GM19455 (cell line): ENCODE measurements at regions not wholly inside any gene's neighbourhood (a gene's known extent, or its start where the extent isn't known, plus 50 kb on each side); places are given as distances from the start of the nearest gene placed in this dataset.
"Not testable (repeated sequence)": the region's sequence is repeated elsewhere in the genome, so short reads cannot be mapped to it uniquely, and the experiment has no call there.

ENCODE experiments used
- ATAC-seq: cut with Tn5 transposase; IDR thresholded peaks from one replicate; pipeline ENCODE4 v1.9.1; 2021; ENCODE audit not compliant: unreplicated experiment

GRCh38 chr5:89374818-89375521 is 492.0 kb upstream of the MEF2C start:
- no peak for ATAC-seq

- ATAC-seq = no peak
Observed at GRCh38 chr5:89374144-89374784, 491.3 kb upstream of the MEF2C start.

DNA sequence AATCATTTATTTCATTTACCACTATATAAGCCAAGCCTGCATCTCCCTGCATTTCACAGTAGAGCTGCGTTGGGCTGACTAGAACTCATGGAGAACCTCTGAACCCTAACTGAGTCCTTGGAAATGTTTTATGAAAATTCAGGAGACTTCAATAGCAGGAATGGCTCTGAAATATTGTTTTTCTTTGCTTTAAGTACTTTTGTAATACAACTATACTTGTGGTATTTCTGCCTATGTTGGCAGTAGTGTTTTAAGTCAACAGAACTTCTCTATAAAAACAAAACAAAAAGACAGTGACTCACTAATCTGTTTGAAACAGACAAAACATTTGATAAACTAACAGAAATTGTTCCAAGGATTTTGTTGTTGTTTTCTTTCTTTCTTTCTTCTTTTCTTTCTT is 489.2 kb upstream of the MEF2C start:
- no peak for ATAC-seq

DNA sequence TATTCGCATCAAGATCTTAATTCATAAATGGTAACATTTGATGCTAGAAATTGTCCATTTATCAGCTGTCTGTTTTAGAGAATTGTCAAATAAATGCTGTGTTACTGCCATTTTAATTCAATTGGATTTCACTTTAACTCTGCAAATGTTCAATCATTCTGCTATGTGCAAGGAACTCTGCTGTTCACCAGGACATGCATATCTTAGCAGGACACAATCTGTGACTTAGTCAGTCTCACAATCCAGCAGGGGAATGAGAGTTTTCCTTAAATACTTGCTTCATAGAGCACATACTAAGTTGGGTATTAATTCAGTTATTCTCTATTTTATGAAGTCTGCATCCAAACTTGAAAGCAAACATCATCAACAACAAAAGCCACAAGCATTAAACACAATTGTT is 488.7 kb upstream of the MEF2C start:
- no peak for ATAC-seq

- ATAC-seq = no peak
Observed at GRCh38 chr5:89359046-89359445, 476.1 kb upstream of the MEF2C start.

DNA sequence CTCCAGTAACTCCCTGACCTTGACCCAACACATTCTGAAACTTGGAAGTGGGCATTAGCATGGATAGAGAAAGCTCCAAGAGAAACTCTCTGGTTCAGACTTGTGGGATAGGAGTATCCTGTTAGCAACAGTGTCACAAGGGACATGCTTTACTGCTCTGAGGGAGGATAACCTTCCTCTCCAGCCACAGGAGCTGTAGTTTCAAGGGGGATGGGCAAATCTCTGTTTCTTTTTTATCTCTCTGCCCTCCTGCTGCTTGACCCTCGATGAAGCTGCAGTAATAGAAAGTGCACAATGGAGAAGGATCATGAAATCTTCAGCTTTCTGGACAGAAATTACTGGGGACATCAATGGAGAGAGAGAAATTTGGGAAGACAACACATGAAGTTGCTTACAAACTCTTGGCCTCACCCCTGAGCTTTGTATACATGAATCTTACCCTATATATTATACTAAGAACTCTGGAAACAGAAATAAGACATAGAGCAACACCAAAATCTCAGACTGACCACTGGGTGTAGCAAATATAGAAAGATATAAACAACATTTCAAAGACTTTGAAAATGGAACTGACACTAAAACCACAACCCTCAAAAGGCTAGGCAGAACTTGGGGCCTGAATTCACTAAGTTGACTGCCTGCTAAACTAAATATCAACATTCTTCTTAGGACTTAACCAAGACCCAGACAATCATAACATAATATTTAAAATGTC is 471.0 kb upstream of the MEF2C start:
- ATAC-seq = peak; percentile 71

GRCh38 chr5:89351975-89352374 is 469.0 kb upstream of the MEF2C start:
- no peak for ATAC-seq

GRCh38 chr5:89351222-89351621 is 468.2 kb upstream of the MEF2C start:
- no peak for ATAC-seq

GRCh38 chr5:89350684-89351083 is 467.7 kb upstream of the MEF2C start:
- ATAC-seq = no peak

DNA sequence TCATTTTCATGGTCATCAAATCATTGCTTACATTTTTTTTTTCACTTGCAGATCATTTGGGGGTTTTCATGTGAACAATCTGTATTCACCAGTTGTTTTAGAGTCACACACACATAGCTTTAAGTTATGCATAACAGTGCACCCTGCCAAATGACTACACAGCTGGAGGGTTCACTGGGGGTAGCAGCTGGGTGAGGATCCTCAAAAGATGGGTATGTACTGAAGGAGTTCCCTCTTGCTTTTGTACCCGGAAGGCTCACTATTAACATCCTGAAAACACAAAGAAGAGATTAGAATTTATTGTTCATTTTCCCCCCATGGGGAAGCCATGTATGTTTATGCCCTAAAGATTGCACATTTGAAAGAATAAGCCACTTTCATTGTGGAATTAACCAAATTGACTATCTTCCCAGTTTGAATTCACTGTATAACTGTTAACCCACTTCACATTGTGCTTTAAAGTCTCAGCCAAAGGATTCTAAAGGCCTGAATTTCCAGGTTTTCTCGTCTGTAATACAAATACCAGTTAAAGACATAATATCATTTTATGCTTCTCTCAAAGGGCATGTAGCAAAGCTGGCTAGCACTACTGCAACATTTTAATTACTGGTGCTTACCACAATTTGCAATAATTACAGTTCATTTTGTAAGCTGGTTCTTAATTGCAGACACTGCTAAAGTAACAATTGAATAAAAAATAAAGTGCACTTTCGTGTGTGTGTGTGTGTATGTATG is 466.4 kb upstream of the MEF2C start:
- ATAC-seq = no peak

DNA sequence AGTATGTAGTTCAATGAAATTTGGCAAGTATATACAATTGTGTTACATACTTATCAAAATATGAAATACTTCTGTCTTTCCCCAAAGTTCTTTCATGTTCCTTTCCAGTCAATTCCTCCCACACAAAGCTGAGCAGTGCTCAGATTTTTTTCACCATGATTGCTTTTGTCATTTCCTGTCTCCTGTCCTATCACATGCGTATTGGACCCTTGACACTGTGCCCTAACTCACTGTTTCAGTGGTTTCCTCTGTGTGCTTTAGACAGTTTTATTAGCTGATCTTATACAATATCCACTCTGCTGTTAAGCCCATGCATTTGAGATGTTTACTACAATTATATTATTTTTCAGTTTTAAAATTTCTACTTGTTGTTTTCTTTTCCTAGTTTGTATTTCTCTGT is 463.6 kb upstream of the MEF2C start:
- ATAC-seq = no peak

DNA sequence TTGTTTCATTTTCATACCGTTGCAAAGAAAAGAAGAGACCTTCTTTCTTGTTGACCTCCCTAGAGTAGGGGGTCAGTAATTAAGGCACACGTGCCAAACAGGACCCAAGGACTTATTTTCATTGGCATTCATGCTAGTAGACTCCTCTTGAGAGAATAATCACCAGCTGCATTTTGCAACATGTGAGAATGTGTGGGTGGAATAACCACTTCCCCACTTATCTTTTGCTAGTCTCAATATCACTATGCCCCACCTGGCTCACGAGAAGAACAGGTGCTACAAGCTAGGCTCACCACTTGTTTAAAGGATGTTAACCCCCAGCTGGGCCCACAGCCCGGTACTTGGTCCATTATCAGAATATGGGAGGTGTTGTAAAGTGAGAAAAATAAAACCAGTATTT is 460.7 kb upstream of the MEF2C start:
- ATAC-seq = peak; percentile 89

DNA sequence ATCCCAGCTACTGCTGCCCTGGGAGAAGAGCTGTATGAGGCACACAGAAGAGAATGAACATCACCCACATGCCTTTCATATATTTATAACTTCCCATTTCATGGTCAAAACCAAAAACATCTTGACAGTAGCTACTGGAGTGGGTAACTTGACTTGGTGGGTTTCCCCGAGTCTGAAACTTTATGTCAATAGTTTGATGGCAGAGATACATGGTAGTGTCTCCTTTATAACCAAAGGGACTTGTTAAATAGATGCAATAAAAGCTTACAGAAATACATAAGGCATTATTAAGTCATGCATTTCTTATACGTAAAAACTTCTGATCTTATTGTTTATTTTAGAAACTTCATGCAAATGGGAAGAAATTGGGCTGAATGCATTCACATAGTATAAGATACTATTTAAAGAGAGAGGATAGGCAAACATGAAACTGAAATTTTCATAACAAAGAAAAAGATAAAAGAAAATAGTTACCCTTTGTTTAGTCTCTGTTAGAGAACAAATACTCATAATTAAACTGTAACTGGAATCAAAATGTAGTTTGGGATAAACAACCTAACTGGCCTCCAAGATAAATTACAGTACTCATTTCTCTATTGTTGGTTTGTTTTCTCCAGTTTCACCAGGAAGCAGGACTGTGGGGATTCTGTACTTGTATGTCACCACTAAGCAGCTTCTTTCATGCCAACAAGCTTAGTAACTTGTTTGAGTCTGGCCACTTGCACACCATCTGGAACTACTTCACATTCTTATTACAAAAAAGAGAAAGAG is 459.3 kb upstream of the MEF2C start:
- peak; percentile 43 for ATAC-seq

DNA sequence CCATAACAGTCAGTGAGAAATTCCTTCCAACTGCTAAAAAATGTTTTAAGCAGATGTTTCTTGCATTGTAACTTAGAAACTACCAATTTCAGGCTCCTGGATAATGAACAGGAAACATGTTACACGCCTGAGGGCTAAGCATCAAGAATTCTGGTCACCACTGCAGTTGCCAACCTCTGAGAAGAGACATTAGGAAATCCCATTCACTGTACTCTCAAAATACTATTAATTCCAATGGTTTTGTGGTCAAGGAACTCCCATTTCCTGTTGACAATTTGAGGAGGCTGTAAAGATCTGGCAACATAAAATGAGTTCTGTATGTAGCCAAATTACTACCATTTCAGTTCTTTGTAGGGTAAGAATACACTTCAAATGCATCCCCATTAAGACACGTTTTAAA is 456.0 kb upstream of the MEF2C start:
- ATAC-seq = no peak

DNA sequence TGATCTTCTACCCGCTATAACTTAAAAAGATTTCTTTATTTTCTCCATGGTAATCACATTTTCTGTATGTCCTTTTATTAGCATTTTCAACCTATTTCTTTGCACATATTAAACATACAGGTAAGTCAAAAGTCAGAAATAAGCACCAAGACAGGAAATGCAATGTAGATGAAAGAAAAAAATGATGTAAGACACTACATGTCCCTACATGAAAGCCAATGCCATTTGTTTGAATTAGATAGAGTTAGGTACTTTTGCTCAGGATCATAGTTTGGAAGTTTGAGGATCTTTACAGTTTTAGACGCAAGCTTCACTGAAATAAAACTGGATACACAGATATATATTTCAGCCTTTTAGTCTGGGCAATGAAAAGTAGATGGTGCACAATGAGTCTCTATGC is 453.1 kb upstream of the MEF2C start:
- ATAC-seq = no peak

GRCh38 chr5:89330140-89330539 is 447.2 kb upstream of the MEF2C start:
- no peak for ATAC-seq

- no peak for ATAC-seq
Observed at GRCh38 chr5:89327608-89328007, 444.6 kb upstream of the MEF2C start.

GRCh38 chr5:89324990-89325389 is 442.0 kb upstream of the MEF2C start:
- ATAC-seq = no peak

DNA sequence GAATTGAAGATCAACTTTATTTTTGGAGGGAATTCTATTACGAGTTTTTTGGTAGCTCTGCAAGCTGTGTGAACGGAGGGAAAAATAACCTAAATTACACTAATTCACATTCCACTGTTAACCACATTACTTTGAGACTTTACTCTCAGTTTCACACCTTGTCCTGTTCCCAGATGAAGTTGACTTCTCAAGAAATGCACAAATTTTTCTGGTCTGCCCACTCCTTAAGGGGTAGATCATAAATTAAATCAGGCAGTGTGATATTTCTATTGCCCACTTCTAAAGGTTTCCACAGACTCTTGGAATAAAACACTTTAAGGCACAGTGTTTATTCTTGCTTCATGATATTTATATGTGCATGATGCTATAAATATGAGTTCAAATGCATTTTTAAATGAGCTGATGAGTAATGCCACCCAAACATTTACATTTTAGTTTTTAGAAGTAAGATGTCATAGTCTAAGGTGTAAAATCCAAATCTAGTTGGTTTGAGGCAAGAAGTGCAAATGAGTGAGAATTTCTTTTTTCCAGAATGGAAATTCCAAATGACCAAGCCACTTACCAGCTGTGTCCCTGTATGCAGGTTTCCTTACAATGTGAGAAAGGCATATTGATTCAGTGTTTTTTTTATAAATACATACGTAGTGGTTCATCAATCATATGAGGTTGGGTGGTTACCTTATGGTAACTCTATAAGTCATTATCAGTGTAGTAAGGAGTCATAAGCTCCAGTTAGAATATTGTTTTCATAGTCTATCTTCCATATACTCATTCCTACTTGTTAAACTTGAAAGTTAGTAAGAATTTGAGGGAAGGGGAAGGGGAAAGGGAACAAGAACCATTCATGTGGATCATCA is 437.7 kb upstream of the MEF2C start:
- no peak for ATAC-seq

- not testable (repeated sequence) for ATAC-seq
Observed at GRCh38 chr5:89317838-89318237, 434.9 kb upstream of the MEF2C start.
